ENCODE measurements at regions not wholly inside any gene's neighbourhood (a gene's known extent, or its start where the extent isn't known, plus 50 kb on each side); places are given as distances from the start of the nearest gene placed in this dataset.

- TF ChIP-seq CTCF (IDR thresholded peaks at IDR 0.05) = no peak
- Histone ChIP-seq H3K36me3 (no peaks in the 10 kb centered on the region), H3K4me3 (ENCODE audit: low read depth in 1 of 2, low read length in 1 of 2) (no peak overlapping the region), H3K9me3 (no peaks in the 10 kb centered on the region), H3K27me3 (peaks cover 24% of the 10 kb centered on the region), H3K4me1 (ENCODE audit: control insufficient read depth in 1 of 2, insufficient read depth in 1 of 2, low read depth in 1 of 2, low read length in 1 of 2) (no peaks in the 10 kb centered on the region), H3K27ac (no peak overlapping the region)
Observed at GRCh38 chr12:115626210-115626609, 651.3 kb downstream of the MED13L start.

- TF ChIP-seq CTCF (IDR thresholded peaks at IDR 0.05) = no peak
- H3K4me3 ChIP-seq (ENCODE audit: low read depth in 1 of 2, low read length in 1 of 2) = no peak overlapping the region
- no peaks in the 10 kb centered on the region for H3K4me1 ChIP-seq (ENCODE audit: control insufficient read depth in 1 of 2, insufficient read depth in 1 of 2, low read depth in 1 of 2, low read length in 1 of 2)
- H3K9me3 ChIP-seq = no peaks in the 10 kb centered on the region
- H3K36me3 ChIP-seq = no peaks in the 10 kb centered on the region
- peaks cover 24% of the 10 kb centered on the region for H3K27me3 ChIP-seq
- no peak overlapping the region for H3K27ac ChIP-seq
Observed at GRCh38 chr12:115623764-115624334, 653.6 kb downstream of the MED13L start.

- TF ChIP-seq CTCF (IDR thresholded peaks at IDR 0.05) = no peak
- no peak overlapping the region for H3K4me3 ChIP-seq (ENCODE audit: low read depth in 1 of 2, low read length in 1 of 2)
- no peaks in the 10 kb centered on the region for H3K36me3 ChIP-seq
- H3K27ac ChIP-seq = no peak overlapping the region
- peaks cover 24% of the 10 kb centered on the region for H3K27me3 ChIP-seq
- no peaks in the 10 kb centered on the region for H3K9me3 ChIP-seq
- no peaks in the 10 kb centered on the region for H3K4me1 ChIP-seq (ENCODE audit: control insufficient read depth in 1 of 2, insufficient read depth in 1 of 2, low read depth in 1 of 2, low read length in 1 of 2)
Observed at GRCh38 chr12:115623275-115623674, 654.2 kb downstream of the MED13L start.

- no peak overlapping the region for H3K27ac ChIP-seq
- no peaks in the 10 kb centered on the region for H3K4me1 ChIP-seq (ENCODE audit: control insufficient read depth in 1 of 2, insufficient read depth in 1 of 2, low read depth in 1 of 2, low read length in 1 of 2)
- H3K27me3 ChIP-seq = peaks cover 24% of the 10 kb centered on the region
- H3K36me3 ChIP-seq = no peaks in the 10 kb centered on the region
- H3K4me3 ChIP-seq (ENCODE audit: low read depth in 1 of 2, low read length in 1 of 2) = no peak overlapping the region
- TF ChIP-seq CTCF (IDR thresholded peaks at IDR 0.05) = no peak
- no peaks in the 10 kb centered on the region for H3K9me3 ChIP-seq
Observed at GRCh38 chr12:115620816-115621215, 656.7 kb downstream of the MED13L start.

- peaks cover 18% of the 10 kb centered on the region for H3K27me3 ChIP-seq
- no peak overlapping the region for H3K27ac ChIP-seq
- no peaks in the 10 kb centered on the region for H3K4me1 ChIP-seq (ENCODE audit: control insufficient read depth in 1 of 2, insufficient read depth in 1 of 2, low read depth in 1 of 2, low read length in 1 of 2)
- H3K36me3 ChIP-seq = no peaks in the 10 kb centered on the region
- no peak for TF ChIP-seq CTCF (IDR thresholded peaks at IDR 0.05)
- no peaks in the 10 kb centered on the region for H3K9me3 ChIP-seq
- no peak overlapping the region for H3K4me3 ChIP-seq (ENCODE audit: low read depth in 1 of 2, low read length in 1 of 2)
Observed at GRCh38 chr12:115619889-115620288, 657.6 kb downstream of the MED13L start.

- H3K36me3 ChIP-seq = no peaks in the 10 kb centered on the region
- H3K4me3 ChIP-seq (ENCODE audit: low read depth in 1 of 2, low read length in 1 of 2) = no peak overlapping the region
- H3K9me3 ChIP-seq = no peaks in the 10 kb centered on the region
- H3K27me3 ChIP-seq = peaks cover 10% of the 10 kb centered on the region
- H3K27ac ChIP-seq = no peak overlapping the region
- no peak for TF ChIP-seq CTCF (IDR thresholded peaks at IDR 0.05)
- no peaks in the 10 kb centered on the region for H3K4me1 ChIP-seq (ENCODE audit: control insufficient read depth in 1 of 2, insufficient read depth in 1 of 2, low read depth in 1 of 2, low read length in 1 of 2)
Observed at GRCh38 chr12:115619061-115619460, 658.4 kb downstream of the MED13L start.
